Hindlimb muscle (tissue), 1 donor: ENCODE measurements at regions not wholly inside any gene's neighbourhood (a gene's known extent, or its start where the extent isn't known, plus 50 kb on each side); places are given as distances from the start of the nearest gene placed in this dataset.
"Not testable (repeated sequence)": the region's sequence is repeated elsewhere in the genome, so short reads cannot be mapped to it uniquely, and the experiment has no call there.

Source experiments
- DNase-seq: peaks from one replicate; pipeline ENCODE4 v3.0.0-alpha.2; 2013

DNA sequence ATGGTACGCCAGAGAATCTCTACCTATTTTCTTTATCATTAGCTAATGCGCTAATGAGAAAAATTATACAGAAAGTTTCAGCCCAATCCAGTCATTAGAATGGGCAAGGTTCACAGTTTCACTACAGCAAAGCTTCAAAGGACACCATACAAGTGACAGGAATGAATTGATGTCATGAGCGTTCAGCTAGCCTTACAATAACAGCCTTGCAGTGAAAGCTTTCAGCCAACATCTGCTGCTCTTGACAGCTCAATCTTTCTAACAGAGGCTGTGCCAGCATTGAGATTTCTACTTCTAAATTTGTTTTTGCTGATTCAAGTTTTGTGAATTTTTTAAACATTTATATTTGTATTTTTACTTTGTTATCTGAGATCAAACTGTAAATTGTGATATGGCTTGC lies 302.4 kb upstream of the FAM174A start:
- no peak for DNase-seq

DNA sequence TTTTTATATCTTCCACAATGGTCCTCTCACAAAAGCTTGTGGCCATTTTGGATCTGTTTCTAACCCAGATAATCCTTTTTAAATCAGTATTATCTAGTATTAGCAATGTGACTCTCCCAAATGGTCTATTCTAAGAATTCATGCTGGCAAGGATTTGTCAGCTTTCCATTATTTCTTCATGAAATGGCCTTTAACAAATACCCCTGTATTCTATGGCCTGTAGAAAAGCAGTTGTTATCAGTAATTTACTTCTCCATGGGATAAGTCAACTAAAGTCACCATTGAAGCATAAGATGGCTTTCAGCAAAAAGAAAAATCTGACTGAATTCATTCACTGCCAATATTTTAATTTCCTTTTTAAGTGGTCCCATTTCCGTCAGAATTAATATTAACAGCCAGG lies 346.4 kb upstream of the FAM174A start:
- DNase-seq, result no peak

DNA sequence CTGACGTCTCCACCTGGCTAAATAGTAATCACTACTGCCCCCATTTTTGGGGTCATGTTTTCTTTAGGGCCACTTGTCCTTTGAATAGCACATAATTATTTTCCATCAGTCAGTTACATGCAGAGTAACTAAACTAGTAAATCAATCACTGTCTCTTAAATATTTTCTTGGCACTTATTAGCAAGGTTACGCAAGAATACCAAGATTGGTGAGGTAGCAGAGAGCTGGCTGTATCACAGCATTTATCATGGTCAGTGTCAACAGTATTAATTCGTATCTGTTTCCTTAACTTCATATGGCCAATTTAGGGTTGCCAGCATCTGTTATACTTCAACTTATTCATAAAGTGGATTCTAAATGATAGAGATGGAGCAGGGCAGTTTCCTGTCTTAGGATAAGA lies 346.8 kb upstream of the FAM174A start:
- no peak for DNase-seq

DNA sequence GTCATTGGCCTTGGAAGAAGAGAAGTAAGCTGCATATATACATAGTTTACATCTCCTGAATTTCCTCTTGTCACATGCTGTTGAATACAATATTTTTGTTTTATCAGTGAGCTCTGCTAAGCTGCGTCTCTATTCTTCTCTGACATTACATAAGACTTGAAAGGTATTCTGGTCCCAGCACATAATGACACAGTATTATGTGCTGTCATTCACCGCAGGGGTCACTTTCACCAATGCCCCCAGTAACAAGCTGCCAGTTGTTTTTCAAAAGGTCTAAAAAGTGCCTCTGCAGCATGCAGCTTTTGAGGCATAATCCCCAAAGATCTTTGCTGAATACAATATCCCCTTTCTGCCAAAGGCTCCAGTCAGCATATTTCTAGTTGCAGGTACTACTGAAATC lies 349.0 kb upstream of the FAM174A start:
- no peak for DNase-seq

DNA sequence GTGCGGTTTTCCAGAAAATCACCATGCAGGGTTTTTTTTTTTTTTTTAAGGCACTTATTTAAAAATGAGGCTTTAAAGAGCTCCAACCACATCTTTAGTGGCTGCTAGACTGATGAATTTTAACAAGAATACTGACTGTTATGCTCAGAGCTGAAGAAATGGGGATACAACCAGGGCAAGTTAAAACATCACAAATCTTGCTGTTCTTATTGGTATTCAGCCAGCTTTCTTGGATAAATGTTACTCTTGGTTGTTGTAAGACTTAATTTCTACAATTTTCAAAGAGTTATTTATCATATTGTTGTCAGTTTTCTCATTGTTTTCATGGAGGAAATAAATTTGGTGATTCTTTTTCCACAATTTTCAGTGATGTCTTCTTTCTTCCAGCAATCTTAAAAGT lies 352.8 kb upstream of the FAM174A start:
- DNase-seq, result no peak

DNA sequence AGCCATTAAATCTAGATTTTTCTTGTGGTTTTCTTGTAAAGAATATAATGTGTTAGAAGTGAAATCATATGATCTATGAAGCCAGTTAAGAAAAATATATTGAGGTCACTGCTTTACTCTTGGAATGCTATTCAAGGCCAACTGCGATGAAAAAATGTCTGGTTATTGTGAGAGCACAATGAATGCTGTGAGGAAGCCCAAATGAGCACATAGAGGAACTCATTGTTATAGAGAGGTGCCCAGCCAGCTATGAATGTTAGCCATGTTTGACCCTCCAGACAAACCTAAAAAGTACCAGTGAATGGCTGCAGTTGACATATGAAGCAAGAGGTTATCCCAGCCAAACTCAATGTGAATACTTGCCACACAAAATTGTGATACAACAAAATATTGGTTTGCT lies 359.8 kb upstream of the FAM174A start:
- DNase-seq, result no peak

DNA sequence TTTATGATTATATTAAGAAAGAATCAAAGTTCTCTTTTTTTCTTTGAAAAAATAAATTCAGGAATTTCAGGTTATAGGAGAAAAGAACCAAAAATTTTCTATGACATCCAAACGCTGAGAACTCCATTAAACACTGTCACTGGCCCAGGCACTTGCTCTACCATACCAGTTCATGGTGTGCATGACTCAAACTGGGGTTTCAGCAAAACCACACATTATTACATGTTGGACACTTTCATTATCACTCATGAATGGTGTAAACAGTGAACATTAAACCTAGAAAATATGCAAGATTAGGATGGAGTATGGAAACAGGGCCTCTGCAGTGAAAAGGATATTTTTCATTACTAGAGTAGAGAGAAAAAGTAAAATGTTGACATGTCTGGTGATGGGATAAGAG lies 369.9 kb upstream of the FAM174A start:
- DNase-seq, result no peak

DNA sequence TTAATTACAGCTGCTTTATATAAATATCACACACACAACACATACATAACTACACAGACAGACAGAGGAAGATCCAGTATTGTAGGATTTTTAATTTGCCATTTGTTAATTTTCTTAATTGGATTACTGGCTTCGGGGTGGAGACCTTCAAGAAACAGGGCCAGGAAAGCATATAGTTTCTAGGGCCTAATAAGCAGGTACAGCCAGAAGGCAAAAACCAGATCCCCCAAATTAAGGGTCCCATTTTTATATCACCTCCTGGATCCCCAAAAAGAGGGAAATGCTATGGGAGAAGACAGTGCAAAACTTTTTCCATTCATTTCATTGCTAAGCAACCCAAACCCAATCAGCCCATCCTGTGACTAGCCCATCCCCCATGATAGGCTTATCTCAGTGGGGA lies 373.3 kb upstream of the FAM174A start:
- no peak for DNase-seq

DNA sequence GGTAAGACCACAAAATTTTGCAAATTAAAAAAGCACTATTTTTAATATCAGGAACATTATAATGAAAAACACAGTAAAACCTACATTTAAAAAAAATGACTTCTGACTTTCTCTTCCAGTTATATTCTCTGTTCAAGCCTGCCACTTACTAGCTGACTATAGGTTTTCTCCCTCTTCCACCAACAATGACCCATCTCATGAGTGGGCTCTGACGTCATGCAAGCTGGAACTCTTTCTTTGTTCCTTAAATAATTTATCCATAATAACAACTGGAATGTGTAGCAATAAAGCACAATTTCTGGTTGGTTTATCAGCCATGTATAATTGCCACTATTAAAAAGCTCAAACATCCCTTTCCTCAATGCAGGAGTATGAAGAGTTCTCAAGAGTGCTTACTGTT lies 378.1 kb upstream of the FAM174A start:
- DNase-seq, result no peak

DNA sequence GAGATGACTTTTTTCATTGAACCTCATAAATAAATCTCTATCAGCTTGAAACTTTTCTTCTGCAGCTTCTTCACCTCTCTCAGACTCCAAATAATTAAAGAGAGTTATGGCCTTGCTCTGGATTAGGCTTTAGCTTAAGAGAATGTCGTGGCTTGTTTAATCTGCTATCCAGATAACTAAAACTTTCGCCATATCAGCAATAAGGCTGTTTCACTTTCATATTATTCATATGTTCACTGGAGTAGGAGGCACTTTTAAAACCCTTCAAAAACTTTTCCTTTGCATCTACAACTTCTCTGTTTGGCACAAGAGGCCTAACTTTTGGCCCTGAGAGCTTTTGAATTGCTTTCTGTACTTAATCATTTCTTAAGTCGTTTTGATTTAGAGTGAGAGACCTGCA lies 386.9 kb upstream of the FAM174A start:
- no peak for DNase-seq

DNA sequence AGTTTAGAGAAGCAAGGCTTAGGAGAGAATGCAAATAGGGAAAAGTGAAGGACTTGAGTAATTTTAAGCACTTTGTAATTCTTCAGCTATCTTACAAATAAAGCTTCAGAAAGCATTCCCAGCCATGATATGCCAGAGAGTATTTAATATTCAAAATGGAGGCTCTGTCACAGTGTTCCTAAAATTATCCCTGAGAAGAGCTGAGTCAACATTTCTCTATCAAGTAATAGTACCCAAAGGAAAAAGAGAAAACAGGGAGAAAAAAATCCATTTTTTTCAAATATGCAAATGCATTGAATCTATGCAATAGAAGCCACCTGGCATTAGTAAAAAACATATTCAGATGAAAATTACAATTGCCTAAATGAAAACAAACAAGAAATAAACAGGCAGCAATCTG lies 392.6 kb upstream of the FAM174A start:
- no peak for DNase-seq

DNA sequence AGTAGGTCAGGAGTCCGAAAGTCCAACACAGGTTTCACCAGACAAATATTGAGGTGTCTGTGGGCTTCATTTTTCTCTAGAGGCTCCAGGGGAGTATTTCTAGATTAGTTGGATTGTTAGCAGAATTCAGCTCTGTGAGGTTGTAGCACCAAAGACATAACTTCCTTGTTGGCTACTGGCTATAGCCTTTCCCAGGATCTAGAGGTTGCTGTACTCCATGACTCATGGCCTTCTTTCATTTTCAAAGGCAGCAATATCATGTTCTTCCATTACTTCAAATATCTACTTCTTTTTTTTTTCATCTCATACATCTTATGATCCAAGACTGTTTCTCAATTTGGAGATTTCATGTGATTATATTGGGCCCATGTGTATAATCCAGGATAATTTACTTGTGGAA lies 404.0 kb upstream of the FAM174A start:
- DNase-seq, result no peak

DNA sequence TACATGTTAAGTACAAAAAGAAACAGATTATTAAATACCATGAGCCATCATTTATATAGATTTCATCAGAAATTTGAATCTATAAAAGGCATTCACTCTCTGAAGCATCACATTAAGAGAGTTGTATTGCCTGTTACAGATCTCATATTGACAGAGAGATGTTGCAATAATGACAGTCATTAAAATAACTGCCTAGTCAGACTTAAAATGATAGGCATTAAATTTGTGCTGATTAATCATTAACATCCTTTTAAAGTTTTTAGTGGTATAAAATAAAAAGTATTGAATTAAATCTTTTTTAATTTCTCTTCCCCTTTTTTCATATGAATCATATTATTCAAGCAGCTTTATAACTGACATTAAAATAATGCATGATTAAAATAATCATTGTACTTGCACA lies 404.9 kb upstream of the FAM174A start:
- no peak for DNase-seq

DNA sequence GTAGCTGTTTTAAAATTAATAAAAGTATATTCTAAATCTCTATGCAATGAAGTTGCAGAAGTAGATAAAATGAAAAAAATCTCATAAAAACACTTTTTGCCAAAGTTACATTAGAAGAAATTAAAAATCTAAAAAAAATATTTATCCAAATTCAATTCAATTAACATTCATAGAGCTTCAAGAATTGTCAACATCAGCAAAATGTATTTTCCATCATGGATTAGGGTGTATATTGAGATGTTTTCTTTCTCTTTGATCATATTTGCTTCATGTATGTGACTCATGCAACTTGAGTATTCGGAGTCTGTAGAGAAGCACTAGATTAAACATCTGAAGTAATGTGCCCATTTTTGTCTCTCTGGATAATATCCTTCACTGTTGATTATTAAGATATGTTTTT lies 415.3 kb upstream of the FAM174A start:
- DNase-seq, result no peak

DNA sequence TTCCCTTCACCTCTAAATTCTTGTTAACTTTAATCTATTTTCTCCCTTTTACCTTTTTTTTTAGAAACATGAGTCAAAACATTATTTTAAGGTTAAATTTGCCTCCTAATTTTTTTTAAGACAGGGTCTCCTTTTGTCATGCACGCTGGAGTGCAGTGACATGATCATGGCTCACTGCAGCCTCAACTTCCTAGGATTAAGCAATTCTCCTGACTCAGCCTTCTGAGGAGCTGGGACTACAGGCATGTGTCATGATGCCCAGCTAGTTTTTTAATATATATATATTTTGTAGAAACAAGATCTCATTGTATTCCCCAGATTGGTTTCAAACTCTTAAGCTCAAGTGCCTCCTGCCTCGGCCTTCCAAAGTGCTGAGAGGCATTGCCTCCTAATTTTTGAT lies 424.7 kb upstream of the FAM174A start:
- DNase-seq, result no peak

DNA sequence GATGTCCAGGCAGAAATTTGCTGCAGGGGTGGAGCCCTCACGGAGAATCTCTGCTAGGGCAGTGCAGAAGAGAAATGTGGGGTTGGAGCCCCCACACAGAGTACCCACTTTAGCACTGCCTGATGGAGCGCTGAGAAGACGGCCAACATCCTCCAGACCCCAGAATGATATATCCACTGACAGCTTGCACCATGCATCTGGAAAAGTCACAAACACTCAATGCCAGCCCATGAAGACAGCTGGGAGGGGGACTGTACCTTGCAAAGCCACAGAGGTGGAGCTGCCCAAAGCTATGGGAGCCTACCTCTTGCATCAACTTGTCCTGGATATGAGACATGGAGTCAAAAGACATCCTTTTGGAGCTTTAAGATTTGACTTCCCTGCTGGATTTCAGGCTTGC lies 426.3 kb upstream of the FAM174A start:
- no peak for DNase-seq

DNA sequence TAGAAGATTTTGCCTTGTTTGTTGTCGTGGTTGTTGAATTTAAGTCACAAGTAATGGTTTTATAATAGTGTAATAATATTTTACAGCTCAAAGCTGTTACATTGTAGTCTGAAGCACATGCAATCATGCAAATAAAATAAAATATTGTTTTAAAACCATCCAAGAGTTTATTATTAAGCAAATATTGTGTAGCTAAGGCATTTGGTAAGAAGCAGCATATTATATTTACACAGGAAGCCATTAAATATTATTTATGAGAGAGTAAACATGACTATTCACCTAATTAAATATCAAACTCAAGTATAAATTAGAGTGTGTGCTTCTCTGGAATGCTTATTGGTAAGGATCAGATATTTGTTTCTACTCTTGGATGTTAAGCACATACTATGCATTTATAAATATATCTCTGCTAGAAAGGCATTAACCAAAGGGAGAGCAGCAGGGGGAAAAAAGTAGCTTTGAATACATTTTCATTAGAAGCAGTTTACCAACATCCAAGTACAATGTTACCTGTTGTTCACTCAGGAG lies 431.5 kb upstream of the FAM174A start:
- DNase-seq, result not testable (repeated sequence)

DNA sequence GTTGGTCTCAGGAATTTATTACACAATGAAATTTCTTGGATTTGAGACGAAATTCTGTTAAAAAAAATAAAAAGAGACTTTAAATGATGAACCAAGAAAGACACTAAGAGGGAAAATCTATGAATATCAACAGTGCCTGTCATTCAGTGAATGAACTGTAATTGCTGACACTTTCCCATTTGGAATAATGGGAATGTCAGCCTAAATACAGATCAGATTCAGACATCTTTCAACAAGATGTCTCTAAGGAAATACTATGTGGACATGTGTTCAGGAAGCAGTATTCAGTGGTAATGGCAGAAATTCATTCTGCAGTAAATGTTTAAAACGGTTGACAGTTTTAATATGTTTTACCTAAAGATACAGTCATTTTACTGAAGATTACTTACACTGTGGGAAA lies 433.7 kb upstream of the FAM174A start:
- DNase-seq, result not testable (repeated sequence)

DNA sequence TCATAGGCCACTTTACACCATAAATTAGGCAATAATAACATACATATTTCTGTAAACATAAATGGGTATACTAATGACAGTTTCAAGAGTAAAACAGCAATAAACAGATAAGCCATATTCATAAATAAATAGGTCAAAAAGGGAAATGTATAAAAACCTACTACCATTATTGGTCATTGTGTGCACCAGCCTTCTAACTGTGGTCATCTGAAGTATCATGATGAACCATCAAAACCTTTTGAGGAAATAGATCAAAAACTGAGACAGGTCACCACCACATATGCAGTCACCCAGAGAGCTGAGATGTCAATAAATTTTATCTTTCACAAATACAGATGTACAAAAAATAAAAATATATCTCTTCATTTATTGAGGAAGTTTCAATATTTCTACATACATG lies 438.8 kb upstream of the FAM174A start:
- not testable (repeated sequence) for DNase-seq

DNA sequence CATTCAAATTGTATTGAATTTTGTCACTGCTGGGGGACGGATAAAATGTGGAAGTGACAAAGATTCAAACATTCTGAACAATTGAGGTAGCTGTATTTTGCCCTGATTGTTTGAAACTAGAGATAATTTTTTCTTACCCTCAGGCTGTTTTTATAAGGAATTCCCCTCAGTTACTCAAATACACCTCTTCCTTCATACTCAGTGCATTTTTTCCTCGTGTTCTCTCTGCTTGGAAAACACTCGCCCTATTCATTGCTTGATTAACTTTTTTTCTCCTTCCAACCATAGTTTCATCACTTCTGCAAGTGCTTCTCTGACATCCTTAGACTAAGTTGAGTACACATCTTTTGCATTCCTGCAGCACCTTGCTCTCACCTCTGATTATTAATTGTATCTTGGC lies 454.5 kb upstream of the FAM174A start:
- DNase-seq, result not testable (repeated sequence)

DNA sequence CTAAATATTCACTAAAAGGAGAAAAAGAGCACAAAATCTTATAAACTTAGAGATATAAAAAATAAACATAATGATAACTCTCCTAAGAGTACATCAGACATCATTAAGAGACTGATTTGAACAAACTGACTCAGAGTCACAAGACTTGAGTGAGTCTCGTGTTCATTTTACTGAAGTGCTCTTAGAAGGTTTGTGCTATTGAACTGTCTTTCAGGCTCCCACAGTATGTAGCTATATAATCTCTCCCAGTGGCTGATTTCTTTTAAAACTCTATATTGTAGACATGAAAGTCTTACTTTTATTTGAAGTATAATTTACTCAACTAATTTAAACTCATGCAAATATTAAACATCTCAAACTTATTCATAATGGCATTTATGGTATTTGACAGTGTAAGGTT lies 456.0 kb upstream of the FAM174A start:
- not testable (repeated sequence) for DNase-seq

DNA sequence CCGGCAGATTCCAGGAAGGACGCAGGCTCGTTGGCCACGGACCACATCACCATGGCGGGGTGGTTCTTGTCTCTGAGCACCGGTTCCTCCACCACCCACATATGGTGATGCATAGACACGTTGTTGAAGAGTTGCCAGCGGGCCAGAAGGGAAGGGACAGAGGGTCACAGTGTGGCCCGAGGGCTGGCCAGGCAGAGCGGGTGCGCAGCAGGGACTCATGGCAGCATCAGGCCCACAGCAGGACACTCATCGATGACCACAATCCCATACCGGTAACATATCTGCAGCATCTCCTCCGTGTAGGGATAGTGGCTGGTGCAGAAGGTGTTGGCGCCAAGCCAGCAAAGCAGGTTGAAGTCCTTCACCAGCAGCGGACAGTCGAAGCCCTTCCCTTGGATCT lies 469.2 kb upstream of the FAM174A start:
- not testable (repeated sequence) for DNase-seq

DNA sequence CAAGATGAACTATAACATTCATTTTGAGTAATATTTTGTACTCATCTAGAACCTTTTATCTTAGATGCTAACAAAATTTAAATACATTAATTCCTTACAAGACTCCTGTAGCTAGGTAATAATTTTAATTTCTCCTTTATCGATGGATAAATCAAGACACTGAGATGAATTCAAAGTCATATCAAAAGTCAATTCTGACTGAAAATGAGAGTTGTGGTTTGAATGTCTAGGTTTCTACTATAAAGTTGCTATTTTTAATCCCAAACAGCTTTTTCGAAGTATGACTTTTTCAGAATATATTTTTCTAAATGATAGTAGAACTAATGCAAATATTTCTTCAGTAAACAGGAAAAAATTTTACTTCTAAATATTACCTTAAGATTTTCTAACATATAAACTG lies 491.7 kb upstream of the FAM174A start:
- DNase-seq, result no peak

DNA sequence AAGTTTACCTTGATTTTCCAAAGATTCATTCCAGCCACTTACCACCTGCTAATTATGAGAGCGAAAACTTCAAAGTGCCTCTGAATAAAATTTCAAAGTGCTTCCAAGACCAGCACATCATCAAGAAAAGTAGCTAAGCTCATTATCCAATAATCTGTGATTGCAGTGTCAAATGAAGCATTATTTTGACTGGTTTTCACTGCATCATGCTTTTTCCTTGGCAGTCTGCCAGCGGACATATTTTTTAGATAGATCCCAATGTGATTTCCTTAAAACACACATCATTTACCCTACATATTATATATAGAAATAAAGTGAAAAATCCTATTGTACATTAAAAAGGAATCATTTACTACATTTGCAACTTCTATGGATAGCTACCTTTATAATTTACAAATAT lies 508.6 kb upstream of the FAM174A start:
- no peak for DNase-seq

DNA sequence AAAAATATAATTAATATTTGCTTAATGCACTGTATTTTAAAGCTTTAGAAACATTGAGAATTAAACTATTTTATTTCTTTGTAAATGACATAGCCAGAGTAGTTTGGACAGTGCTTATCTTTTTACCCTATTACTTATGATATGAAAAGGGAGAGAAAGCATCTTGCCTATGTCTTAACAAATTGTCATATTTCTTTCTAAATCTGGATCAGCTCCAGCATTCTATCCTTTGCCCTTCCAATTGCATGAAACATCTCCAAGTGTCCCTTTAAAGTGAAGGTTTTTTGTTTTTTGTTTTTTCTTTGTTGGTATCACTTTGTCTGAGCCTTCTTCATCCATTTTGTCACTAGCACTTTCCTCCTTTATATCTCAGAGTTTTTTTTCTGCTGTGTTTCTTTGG lies 511.6 kb upstream of the FAM174A start:
- no peak for DNase-seq
